Uterus (tissue), 3 donors: ENCODE measurements at regions not wholly inside any gene's neighbourhood (a gene's known extent, or its start where the extent isn't known, plus 50 kb on each side); places are given as distances from the start of the nearest gene placed in this dataset.
"Not testable (repeated sequence)": the region's sequence is repeated elsewhere in the genome, so short reads cannot be mapped to it uniquely, and the experiment has no call there.

ENCODE experiments used
- DNase-seq, 2 donors: peaks; one replicate each; pipeline ENCODE4 v3.0.0-alpha.2; 2019 to 2020
- H3K27ac ChIP-seq, 2 donors: fragments of 200-600 bp; sonication (generic); 1 replicate in 1 of 2; 2 replicates in 1 of 2; pipeline ENCODE4 v1.5.1; 2016 to 2018
- H3K27me3 ChIP-seq, 2 donors: fragments of 200-600 bp; sonication (generic); one replicate each; pipeline ENCODE4 v1.5.1; 2018 to 2019; ENCODE audit warnings: control low read depth in 1 of 2
- H3K36me3 ChIP-seq, 2 donors: fragments of 200-600 bp; sonication (generic); one replicate each; pipeline ENCODE4 v1.5.1; 2019; ENCODE audit warnings: control low read depth in 1 of 2
- H3K4me1 ChIP-seq, 2 donors: fragments of 200-600 bp; sonication (generic); one replicate each; pipeline ENCODE4 v1.5.1; 2018 to 2019; ENCODE audit warnings: control low read depth in 1 of 2
- H3K4me3 ChIP-seq, 2 donors: fragments of 200-600 bp; sonication (generic); 1 replicate in 1 of 2; 2 replicates in 1 of 2; pipeline ENCODE4 v1.5.1; 2018 to 2019; ENCODE audit warnings: mild to moderate bottlenecking in 1 of 2
- H3K9me3 ChIP-seq, 2 donors: fragments of 200-600 bp; sonication (generic); one replicate each; pipeline ENCODE4 v1.5.1; 2019; ENCODE audit warnings: control low read depth in 1 of 2
- CTCF ChIP-seq, 4 experiments: fragments of 200-600 bp in 2 of 4; fragments of 450-650 bp in 2 of 4; sonication (generic) in 2 of 4; IDR thresholded peaks; one replicate each; pipeline ENCODE4 v1.5.1; 2016 to 2019; ENCODE audit warnings: antibody characterized with exemption in 4 of 4, mild to moderate bottlenecking in 2 of 4, moderate library complexity in 1 of 4
- POLR2A ChIP-seq, 2 donors: fragments of 450-650 bp; IDR thresholded peaks; one replicate each; pipeline ENCODE4 v1.6.1; 2016; ENCODE audit warnings: antibody characterized with exemption in 2 of 2, mild to moderate bottlenecking in 1 of 2, moderate library complexity in 1 of 2
- intact Hi-C: fragments of 100-400 bp; cut with DNase I; formaldehyde crosslinking; loops from one replicate; pipeline ENCODE4 v1.15.1; 2023; ENCODE audit warnings: low total_unique reads
- donor health status: DM: yes; HTN: yes; CAD: no.

- no peak overlapping the region for H3K27ac ChIP-seq
- no peaks in the 10 kb centered on the region for H3K36me3 ChIP-seq
- H3K9me3 ChIP-seq: no peaks in the 10 kb centered on the region
- no peaks in the 10 kb centered on the region for H3K27me3 ChIP-seq
- H3K4me3 ChIP-seq: no peak overlapping the region
- TF ChIP-seq CTCF (IDR thresholded peaks at IDR 0.05): no peak
- TF ChIP-seq POLR2A (IDR thresholded peaks at IDR 0.05): no peak
- intact Hi-C loops: no loop called here
- no peaks in the 10 kb centered on the region for H3K4me1 ChIP-seq
- DNase-seq: no peak
Measured at GRCh38 chr3:139264375-139264774, 79.4 kb upstream of the MRPS22 start.

DNA sequence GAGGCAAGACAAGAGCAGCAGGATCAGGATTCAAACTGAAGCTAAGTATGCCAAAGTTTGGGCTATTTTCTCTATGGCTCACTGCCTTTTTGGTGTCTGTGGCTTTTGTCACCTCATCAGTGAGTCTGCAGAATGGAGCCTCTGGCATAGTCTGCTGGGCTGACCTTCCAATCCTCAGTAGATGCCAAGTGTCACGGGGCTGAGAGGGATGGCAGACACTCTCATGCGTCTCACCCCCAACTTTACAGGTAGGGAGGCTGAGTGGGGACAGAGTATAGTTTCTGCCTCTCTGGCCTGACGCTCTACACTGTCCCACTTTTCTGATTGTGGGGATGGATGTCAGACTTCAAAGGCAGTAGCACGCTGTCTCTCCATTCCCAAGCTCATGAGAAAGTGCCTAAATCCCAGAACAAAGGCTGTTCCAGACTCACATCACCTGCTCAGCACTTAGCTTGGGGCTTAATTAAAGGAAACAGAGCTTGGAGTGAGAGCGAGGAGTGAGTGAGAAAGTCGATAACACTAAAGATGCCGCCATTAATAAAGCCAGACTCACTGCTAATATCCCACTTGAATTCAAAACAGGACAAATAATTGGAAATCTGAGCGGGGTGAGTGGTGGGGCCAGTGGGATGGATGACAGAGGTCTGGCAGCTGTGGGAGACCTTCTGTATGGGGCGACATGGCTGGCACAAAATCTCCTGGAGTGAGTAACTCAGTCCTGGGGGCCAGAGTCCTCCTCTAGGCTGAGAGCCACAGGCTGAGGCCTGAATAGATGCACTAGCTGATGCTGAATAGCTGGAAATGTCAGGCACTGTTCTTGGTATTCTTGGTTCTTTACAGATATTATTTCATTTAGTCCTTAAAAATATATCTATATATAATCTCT, 78.4 kb upstream of the MRPS22 start:
- H3K36me3 ChIP-seq: no peaks in the 10 kb centered on the region
- intact Hi-C loops: no loop called here
- H3K9me3 ChIP-seq: no peaks in the 10 kb centered on the region
- no peak overlapping the region for H3K4me3 ChIP-seq
- TF ChIP-seq CTCF (IDR thresholded peaks at IDR 0.05): no peak
- TF ChIP-seq POLR2A (IDR thresholded peaks at IDR 0.05): no peak
- no peaks in the 10 kb centered on the region for H3K27me3 ChIP-seq
- no peak overlapping the region for H3K27ac ChIP-seq
- no peak for DNase-seq
- no peaks in the 10 kb centered on the region for H3K4me1 ChIP-seq

GRCh38 chr3:139267300-139268246, 76.2 kb upstream of the MRPS22 start:
- no peak overlapping the region for H3K27ac ChIP-seq
- no peaks in the 10 kb centered on the region for H3K36me3 ChIP-seq
- H3K4me3 ChIP-seq: no peak overlapping the region
- no peaks in the 10 kb centered on the region for H3K27me3 ChIP-seq
- no peak for TF ChIP-seq POLR2A (IDR thresholded peaks at IDR 0.05)
- no peak for TF ChIP-seq CTCF (IDR thresholded peaks at IDR 0.05)
- no peaks in the 10 kb centered on the region for H3K4me1 ChIP-seq
- intact Hi-C loops: no loop called here
- no peaks in the 10 kb centered on the region for H3K9me3 ChIP-seq
- no peak for DNase-seq

GRCh38 chr3:139269984-139270383, 73.8 kb upstream of the MRPS22 start:
- no peak for DNase-seq
- Histone ChIP-seq H3K36me3 (no peaks in the 10 kb centered on the region), H3K4me3 (no peak overlapping the region), H3K9me3 (no peaks in the 10 kb centered on the region), H3K27ac (no peak overlapping the region), H3K27me3 (no peaks in the 10 kb centered on the region), H3K4me1 (no peaks in the 10 kb centered on the region)
- intact Hi-C loops: no loop called here
- TF ChIP-seq CTCF (IDR thresholded peaks at IDR 0.05) (no peak), POLR2A (IDR thresholded peaks at IDR 0.05) (no peak)

DNA sequence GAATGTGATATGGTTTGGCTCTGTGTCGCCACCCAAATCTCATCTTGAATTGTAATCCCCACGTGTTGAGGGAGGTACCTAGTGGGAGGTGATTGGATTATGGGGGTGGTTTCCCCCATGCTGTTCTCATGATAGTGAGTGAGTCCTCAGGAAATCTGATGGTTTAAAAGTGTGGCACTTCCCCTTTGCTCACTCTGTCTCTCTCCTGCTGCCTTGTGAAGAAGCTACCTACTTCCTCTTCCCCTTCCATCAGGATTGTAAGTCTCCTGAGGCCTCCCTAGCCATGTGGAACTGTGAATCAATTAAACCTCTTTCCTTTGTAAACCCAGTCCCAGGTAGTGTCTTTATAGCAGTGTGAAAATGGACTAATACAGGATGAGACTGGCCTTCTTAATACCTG, 73.2 kb upstream of the MRPS22 start:
- intact Hi-C loops, H3K27ac ChIP-seq, H3K9me3 ChIP-seq, H3K4me1 ChIP-seq, DNase-seq, H3K4me3 ChIP-seq, H3K27me3 ChIP-seq, H3K36me3 ChIP-seq: not testable (repeated sequence)
